Activated gamma-delta T cell treated with anti-CD3 and anti-CD28 coated beads, Interleukin-2, amount 50 U/mL, for 16 hours (primary cell): ENCODE measurements at regions not wholly inside any gene's neighbourhood (a gene's known extent, or its start where the extent isn't known, plus 50 kb on each side); places are given as distances from the start of the nearest gene placed in this dataset.

Source experiments
- DNase-seq: peaks from one replicate; pipeline ENCODE4 v3.0.0-alpha.2; 2020; ENCODE audit warnings: low read depth

DNA sequence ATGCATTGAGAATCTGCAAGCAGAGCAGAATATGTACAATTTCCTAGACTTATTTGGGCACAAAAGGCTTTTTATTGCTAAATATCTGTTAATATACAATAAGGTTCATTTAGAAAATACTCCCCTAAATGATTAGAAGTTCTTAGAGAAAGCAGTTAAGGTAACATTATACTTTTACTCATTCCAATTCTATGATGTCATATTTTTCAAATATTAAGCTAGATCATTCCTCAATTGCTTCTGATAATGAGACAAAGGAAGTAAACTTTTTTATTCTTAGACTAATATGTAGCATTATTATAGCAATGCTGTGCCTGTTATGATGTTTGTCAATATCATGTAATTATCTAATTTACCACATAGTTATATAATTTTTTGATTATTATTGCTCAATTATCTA lies 447.0 kb downstream of the SLC16A7 start:
- DNase-seq, result no peak

DNA sequence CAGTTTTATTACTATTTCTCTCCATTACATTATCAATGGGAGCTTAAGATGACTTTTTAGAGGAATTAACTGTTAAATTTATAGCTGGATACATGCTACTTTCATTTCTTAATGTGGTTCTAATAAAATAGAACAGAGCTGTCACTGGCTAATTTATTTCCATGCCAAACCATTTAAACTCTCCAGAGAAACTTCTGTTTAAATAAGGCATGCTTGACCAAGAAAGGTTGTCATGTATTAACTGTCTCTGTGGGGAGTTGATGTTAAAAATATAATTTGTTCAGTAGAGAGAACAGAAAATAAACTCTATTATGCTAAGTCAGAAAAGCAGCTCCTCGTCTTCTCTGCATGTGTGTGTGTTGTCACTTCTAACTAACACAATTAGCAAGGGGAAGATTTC lies 447.4 kb downstream of the SLC16A7 start:
- no peak for DNase-seq

DNA sequence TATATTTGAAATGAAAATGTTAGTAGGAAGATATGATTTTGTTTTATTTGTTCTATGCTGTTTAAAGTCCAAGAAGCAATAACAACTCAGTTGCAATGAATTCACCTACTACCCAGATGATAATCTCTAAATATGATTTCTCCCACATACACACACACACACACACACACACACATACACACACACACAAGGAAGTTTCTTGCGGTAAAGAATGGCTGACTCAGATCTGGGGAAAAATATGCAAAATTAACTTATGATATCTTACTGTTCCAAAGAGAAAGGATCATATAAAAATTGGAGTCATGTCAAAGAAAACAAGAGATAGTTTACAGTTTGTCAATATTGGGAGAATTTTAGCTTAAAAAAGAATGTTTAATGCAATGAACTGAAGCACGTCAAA lies 456.7 kb downstream of the SLC16A7 start:
- DNase-seq, result no peak

DNA sequence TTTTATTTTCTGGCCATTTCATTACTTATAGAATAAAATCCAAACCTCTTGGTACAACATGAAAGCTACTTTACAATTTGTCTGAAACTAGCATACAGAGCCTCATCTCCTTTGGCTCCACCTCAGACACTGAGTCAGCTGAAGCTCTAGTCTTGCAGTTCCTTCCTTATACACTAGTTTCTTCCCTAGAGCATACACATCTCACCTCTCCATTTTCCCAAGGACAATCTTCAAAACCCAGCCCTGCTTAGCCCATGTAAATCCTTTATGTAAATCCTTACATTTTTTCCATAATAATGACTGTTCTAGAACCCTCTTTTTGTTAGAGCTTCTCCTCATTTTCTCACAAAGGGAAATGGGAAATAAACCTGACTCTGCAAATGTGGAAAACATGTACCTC lies 463.4 kb downstream of the SLC16A7 start:
- DNase-seq, result no peak

DNA sequence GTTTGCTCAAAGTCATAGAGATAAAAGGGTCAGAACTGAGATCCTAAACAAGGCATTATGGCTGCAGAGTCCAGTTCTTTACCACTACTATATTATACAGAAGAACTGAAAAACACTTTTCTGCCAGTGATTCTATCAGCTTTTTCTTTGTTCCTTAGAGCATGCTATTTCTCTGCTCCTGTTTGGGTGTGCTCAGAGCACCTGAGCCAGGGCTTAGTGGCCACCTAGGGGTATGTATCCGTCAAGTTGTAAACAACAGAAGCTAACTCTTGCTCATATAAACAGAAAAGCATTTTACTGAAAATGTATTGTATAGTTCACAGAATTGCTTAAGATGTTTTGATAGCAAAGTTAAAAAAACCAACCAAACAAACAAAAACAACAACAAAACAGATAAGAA lies 470.8 kb downstream of the SLC16A7 start:
- DNase-seq, result no peak

DNA sequence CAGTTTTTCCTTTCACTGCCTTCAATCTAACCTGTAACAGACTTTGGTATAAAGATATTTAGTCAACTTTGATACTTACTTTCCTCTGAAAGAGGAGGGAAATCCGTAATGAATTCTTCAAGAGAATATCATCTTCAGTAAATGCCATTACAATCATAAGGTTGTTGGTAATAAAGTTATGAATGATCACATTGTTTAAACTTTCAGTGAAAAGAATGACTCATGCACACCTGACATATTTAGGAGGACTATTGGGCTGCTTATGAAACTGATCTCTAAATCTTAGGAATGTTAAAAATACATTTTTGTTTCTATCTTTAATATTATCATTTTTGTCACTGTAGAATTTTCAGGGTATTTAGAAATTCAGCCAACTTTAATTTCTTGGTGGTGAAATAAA lies 474.7 kb downstream of the SLC16A7 start:
- DNase-seq, result no peak

DNA sequence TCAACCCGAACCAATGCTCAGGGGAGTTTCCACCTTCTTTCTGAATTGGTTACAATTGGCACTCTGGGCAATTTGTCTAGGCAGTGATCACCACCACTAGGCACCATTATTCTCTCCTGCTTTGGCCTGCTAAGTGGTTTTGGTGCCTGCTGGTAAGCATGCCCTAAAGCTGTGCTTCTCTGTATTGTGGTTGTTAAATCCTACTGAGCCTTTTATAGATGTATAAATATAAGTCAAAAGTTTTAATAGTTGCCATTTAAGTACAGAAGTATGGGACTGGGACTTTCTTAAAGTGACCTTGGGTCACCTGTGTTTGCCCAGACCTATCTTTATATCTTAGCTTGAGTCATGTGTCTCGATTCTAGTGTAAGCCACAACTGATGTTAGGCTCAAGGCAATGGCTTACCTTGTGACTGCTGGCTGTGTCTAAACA lies 475.9 kb downstream of the SLC16A7 start:
- DNase-seq, result no peak

DNA sequence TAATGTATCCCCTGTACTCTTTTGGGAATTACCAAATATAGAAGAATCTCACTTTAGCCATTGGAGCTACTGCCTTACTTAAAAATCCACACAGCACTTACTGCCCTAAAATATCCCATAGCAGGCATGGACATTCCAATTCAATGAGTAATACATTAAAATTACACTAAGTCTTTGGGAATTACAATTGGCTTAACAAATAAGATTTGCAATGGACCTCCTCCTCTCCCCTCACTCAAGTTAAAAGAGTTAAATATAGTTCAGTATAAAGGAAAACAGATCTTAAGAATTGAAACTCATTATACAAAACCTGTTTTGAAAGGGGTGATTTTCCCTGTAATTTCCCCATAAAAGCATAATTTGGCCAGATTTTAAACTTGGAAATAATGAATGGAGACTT lies 477.1 kb downstream of the SLC16A7 start:
- DNase-seq, result no peak

DNA sequence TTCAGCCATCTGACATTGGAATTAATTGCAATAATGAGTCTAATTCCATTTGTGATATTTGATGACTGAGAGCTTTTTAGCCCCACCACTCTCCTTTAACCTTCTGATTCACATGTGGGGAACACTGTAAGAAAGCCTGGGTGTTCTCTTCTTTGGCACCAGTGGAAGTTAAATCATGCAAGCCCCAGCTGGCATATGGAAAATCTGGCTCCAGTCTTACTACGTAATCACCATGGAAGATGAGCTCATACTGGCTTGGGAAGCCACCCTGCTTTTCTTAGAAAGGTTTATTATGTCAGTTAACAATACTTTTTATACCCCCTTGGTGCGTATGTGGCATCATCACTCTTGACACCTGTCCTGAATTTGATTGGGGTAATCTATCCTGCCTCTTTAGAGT lies 479.3 kb downstream of the SLC16A7 start:
- no peak for DNase-seq

DNA sequence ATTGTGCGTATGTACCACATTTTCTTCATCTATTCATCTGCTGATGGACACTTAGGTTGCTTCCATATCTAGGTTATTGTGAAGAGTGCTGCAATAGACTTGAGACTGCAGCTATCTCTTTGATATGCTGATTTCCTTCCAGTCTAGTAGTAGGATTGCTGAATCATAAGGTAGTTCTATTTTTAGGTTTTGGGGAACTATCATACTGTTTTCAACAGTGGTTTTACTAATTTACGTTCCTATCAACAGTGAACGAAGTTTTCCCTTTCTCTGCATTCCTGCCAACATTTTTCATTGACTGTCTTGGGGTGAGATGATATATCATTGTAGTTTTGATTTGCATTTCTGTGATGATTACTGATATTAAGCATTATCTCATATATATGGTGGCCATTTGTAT lies 482.2 kb downstream of the SLC16A7 start:
- DNase-seq, result no peak

DNA sequence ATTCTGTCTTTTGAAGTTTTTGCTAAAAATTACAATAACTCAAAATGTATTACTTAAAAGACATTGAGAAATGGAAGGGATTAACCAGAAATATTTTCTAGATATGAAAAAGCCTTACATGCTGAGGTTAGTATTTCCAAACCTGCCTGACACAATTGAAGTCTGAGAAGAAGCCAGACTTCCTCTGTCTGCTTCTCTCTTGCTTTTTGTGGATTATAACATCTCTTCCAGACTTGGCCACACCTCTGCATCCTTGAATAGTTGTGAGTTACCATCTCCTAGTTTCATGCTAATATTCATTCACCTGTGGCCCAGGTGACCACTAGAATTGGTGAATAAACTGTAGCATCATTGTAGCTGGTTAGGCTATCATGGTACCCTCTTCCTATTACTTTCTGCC lies 497.6 kb downstream of the SLC16A7 start:
- DNase-seq, result no peak

DNA sequence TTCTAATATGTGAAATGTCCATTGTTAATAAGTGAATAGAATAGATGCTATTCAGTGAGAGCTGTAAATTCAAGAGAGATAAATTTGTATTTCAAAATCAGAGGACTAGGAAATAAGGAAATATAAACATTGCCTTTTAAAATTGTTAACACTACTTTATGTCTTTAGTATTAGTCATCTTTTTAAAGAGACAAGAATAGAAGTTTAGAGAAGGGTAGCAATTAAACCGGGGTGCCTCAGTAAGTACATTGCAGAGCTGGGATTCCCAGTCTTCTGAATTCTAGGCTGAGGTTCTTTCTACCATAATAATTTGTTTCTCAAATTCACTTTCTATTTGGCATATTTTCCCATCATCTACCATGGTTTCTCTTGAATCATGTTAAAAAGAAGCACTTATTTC lies 498.6 kb downstream of the SLC16A7 start:
- DNase-seq, result no peak

DNA sequence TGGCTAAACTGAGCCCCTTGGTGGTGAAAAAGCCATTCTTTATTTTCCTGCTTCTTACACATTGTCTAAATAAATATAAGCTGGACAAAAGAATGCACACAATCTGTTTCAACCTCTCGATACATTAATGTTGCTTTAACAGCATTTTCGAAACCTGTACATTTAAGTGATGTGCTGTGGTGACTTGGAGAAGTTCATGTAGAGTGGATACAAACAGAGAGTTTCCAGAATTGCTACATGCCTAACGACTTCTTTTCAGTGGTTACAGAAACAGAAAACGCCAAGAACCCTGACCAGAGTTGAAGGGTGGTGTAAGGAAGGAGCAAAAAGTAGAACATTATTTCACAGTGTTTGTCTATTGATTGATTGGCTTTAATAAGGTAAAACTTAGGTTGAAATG lies 500.9 kb downstream of the SLC16A7 start:
- DNase-seq, result no peak

DNA sequence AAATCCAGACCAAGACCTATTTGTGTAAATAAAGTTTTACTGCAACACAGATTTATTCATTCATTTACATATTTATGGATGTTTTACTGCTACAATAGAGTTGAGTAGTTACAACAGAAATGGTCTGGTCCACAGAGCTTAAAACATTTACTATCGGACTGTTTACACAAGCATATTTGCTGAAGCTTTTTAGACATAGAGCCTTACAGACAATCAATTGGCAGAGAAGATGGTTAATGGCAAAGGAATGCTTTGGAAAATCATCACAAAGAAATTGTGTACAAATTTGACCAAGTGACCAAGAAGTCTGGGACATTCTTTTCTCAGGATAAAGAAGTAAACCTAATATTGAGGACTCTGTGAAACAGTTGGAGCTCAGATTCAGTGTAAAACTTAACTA lies 504.3 kb downstream of the SLC16A7 start:
- no peak for DNase-seq

DNA sequence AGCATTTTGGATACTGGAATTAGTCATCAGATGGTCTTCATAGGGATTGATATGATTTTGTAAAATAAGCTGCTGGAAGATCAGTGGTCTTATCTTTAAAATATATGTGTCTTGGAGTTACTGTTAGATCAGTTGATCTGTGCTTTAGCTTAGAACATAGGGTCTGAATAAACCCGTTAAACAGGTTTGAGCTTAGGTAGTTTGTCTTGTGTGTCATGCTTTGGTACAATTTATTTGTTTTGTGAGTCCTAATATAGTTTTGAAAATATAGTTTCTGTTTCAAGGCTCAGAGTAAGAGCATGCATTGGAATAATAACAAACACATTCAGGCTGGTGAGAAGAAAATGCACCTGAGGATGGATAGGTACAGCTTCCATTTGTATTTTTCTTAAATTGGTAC lies 505.0 kb downstream of the SLC16A7 start:
- no peak for DNase-seq

DNA sequence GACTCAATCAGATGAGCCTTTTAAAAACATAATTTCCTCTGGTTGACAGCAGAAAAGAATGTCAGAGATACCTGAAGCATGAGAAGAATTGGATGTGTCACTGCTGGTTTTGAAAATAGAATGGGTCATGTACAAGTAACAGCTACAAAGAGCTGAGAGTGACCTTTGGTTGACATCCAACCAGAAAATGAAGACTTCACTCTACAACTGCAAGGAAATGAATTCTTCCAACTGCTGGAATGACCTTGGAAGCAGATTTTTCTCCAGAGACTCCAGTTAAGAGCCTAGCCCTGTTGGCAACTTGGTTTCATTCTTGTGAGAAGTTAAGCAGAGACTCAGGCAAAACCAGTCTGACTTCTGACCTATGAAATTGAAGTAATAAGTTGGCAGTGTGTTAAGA lies 505.9 kb downstream of the SLC16A7 start:
- DNase-seq, result no peak

DNA sequence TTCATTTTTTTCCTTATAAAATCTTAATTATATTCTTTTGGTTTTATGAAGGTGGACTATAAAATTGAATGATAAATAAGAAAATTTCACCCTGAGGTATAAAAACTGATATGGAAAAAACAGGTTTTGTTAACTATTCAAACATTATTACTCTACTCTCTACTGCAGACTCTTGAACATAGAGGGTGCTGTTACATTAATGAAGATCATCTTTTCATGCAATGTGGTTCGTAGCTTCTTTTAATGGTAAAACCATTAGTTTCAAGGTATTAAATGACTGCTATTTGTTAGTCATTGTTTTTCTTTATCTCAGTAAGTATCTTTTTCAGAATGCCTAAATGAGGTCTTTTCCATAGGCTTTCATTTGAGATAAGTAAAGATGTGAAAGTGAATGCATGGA lies 510.4 kb downstream of the SLC16A7 start:
- no peak for DNase-seq

DNA sequence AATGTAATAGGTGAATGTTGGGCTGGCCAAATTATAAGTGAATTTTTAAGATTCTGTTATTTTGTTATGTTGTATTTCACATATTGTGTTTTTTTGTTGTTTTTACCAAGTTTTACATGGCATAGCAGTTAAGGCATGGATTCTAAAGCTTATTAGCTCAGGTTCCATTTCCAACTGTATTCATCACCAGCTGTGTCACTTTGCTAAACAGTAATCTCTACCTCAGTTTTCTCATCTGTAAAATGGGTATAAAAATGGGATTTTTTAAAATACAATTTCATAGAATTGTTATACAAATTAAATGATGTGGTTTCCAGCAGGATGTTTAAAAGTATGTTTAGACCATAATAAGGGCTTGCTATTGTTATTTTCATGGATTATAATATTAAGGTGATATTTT lies 512.2 kb downstream of the SLC16A7 start:
- no peak for DNase-seq

DNA sequence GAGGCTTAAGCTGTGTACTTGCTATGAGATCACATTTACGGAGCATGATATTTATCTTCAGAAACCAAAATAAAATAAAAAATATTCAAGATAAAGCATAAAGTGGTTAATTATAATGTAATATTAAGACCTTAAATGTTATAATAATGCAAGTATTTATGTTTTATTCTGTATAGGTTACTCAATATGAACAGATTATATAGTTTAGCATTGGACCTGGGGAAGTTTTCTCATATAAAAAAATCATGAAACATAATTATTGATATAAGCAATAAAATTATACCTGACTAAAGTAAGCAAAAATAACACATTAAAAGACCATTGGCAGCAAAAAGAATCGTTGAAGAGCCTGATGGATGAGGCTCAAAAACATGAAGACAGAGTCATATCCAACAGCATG lies 516.2 kb downstream of the SLC16A7 start:
- DNase-seq, result no peak

DNA sequence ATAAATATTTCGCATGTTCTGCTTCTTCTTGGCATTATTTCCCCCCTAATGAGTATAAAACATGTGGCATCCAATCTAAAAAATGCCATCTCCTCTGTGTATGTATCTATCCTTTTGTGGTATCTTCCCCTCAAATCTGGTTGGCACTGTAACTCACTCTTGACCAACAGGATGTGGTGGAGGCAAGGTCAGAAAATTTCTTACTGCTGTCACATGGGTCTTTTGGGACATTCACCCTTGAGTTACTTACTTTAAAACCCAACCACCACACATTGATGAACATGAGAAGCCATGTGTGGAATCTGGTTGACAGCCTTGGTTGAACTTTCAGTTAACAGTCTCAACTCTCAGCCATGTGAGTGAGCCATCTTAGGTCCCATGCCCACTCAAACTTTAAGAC lies 516.9 kb downstream of the SLC16A7 start:
- no peak for DNase-seq

DNA sequence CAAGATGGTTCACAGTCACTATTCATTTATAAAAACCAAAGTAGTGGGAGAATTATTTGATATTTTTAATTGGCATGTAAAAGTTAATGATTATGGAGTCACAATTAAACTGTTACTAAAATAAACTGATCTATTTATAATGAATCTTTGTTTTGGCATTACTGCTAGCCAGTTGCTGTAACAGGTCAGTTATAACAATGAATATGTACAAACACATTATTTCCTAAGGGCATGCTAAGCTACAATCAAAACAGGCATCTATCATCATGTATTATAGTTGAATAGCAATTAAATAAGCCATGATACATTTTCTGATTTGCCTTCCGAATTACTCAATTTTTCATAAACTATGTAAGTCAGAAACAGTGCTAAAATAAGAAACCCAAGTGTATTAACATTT lies 518.3 kb downstream of the SLC16A7 start:
- DNase-seq, result no peak

DNA sequence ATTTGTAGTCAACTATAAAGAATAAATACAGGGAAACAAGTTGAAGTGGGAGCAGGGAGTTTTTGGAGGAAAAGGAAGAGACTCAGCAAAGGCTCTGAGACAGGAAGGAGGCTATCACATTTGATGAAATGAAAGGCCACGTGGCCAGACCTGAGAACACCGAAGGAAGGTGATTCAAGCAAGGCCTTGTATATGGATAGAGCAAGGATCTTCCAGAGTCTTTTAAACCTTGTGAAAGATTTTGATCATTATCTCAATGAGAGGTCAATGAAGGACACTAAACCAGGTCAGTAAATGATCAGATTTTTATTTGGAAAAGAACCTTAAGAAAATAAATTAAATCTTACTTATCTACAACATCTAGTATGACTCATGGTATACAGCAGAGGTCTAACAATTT lies 523.5 kb downstream of the SLC16A7 start:
- DNase-seq, result no peak

DNA sequence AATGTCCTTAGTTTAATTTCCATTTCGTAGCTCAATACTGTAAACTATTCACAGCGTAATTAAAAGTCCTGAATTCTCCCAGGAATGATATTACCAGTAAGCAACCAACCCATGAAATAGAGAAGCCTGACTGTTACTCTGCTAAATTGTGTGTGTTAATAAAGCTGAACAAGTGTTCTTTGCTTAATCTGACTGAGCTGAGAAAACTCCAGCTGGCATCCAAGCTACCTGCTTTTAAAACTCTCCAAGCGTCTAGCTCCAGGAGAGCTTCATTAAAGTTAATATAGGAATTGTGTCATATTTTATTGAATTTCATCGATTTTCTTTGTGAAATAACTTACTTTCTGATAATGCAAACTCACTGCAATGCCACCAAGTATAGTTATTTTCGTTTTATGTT lies 524.4 kb downstream of the SLC16A7 start:
- DNase-seq, result no peak

DNA sequence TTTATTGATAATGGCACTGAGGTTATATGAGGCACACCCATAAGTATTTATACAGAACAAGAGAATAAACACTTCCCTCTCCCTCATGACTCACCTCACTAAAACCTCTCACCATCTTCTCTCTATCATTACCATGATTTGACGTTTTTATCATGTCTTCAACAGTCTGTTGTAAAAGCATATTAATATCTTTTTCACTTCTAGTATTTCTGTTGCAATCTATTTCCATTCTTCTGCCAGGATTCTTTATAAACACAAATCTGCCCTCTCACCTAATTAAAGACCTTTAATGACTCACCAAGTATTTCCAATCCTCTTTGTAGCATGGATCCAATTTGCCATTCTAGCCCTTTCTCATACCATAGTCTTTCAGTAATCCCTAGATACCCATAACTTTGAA lies 527.7 kb downstream of the SLC16A7 start:
- DNase-seq, result no peak

DNA sequence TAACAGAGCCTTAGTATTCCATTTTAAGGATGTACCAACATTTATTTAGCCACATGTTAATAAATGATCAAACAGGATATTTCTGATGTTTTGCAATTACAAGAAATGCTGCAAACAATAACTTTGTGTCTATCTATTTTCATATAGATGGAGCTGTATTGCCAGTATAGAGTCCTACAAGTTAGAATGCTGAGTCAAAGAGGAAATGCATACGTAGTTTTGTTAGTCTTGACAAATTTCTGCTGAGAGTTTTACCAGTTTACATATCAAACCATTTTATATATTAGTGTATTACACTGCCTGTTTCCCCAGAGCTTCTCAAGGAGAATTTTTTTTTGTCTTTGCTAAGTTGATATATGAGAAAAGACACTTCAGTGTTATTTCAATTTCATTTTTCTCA lies 541.7 kb downstream of the SLC16A7 start:
- no peak for DNase-seq
